ENCODE measurements at regions not wholly inside any gene's neighbourhood (a gene's known extent, or its start where the extent isn't known, plus 50 kb on each side); places are given as distances from the start of the nearest gene placed in this dataset.

DNA sequence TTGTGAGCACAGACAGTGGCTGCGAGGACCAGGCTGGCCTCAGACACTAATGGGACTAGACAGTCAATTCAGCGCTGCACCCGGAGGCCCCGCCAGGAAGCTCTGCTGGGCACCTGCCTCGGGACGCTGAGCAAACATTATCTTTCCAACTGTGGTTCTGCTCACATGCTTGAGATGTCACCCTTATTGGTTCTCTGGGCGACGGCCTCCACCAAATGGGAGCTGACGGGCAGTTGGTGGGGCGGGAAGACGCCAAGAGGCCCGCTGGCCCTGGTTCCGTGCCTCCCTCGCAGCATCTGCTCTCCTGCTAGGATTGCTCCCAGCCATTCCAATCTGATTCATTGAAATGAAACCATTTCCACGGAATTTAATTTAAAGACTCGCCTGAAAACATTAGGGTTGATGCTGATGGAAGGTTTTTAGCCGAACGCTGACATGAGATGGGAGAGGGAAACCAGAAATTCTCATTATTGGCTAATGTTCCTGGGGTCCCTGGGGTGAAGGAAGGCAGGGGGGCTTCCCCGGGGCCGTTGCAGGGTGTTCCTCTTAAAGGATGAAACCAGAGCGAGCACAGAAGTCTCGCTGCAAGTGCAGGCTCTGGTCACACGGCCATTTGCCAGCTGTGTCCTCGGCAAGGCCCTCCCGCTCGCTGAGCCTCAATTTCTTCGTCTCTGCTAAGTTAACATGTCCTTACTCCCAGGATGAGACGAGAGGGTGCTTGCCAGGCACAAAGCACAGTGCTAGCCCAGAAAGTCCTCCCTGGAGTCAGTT lies 512.2 kb downstream of the NPHP4 start:
- DNase-seq (ENCODE audit: low read depth in 2 of 2, low spot score in 1 of 2) = no peak

DNA sequence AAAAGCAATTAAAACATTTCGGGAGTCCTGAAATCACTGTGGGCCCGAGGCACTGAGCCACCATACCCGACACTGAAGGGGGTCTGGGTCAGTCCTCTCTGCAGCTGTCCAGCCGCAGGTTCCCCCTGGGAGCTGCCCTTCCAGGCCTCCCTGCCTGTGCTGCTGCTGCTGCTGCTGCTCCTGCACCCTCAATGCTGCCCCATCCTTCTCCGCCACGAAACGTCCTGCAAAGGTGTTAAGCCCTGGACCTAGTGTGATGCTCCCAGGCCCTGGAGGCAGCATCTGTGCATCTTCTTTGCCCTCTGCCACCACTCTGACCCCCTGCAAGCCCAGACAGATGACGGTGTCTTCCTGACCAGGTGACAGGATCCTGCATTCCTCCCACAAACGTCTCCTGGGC lies 513.3 kb downstream of the NPHP4 start:
- no peak for DNase-seq (ENCODE audit: low read depth in 2 of 2, low spot score in 1 of 2)

DNA sequence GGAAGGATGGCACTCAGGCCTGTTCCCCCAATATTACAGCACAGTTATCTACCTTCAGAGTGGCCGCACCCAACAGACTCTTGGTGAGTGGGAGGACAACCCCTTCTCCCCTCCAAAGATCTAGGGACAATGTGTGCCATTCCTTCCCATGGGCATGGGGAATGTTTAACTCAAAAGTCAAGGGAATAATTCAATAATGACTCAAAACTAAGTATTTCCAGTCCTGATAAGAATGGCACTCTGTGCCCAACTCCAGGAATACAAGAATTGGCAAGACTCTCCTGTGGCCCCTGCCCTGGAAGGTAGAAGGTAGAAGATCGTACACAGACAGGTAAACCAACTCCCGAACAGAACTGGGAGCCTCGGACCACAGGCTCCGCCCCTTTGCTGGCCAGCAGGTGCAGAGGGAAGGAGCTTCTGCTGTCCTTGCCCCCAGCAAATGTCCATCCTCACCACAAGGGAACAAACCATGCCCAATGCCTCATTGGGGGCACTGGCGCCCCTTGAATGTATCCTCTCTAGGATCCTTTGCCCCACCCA lies 514.0 kb downstream of the NPHP4 start:
- DNase-seq (ENCODE audit: low read depth in 2 of 2, low spot score in 1 of 2) = no peak

DNA sequence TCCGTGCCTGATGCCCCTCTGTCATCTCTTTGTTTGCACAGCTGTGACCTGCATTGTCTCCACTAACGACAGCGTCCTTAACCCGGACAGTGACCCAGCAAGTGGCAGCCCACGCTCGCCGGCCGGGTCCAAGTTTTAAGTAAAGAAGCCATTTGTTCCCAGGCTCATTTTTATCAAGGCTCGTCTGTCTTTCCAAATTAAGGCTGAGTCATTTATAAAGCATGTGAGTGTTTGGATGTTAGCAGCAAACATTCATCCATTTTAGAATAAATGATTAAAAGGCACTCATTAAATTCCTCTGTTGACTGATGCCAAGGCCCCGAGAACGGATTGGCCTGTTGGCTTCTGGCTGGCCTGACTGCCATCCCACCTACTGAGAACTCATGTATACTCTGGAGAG lies 514.5 kb downstream of the NPHP4 start:
- no peak for DNase-seq (ENCODE audit: low read depth in 2 of 2, low spot score in 1 of 2)

DNA sequence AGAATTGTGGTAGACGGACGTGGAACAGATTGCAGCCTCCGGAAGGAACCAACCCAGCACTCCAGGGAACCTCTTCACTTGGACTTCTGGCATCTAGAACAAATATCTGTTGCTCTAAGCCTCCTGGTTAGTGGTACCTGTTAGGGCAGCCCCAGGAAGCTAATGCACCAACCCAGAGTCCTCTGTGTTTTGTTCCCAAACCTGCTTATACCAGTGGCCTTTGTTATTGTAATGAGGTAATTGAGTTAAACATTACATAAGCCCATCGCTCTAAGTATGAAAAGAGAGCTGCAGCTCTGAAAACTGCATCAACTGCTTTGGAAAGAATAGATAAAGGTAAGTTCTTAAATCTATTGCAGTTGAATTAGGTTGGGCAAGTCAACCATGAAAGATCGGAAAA lies 516.7 kb downstream of the NPHP4 start:
- DNase-seq (ENCODE audit: low read depth in 2 of 2, low spot score in 1 of 2) = no peak

DNA sequence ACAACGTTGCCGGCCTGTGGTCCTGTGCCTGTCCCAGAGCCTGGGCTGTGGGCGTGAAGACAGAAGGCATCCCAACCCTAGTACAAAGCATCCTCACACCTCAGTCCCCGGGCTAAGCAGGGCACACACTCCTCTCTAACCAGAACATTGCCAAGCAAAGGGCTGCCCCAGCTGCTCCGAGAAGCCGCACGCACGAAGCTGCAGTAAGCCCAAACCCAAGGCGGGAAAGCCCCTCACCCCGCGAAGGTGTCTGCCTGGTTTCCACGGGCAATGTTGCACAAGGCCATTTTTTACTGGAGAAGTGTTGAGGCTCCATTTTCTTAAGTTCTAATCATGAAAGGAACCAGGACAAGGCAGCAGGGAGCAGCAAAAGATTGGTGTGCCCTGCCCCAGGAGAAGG lies 519.0 kb downstream of the NPHP4 start:
- DNase-seq (ENCODE audit: low read depth in 2 of 2, low spot score in 1 of 2) = no peak

DNA sequence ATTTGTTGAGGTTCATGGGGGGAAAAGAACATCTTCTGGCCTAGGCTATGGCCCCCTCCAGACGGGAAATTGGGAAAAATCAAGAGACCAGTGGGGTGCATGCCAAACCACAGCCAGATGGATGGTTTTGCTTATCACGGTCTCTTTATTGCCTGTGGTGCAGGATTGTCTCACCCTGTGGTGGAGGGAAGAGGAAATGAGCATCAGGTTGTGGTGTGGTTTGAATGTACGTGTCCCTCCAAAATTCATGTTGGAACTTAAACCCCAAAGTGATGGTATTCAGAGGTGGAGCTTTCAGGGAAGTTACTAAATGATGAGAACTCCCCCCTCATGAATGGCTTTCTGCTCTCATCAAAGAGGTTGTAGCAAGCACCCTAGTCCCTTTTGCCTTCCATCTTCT lies 525.7 kb downstream of the NPHP4 start:
- no peak for DNase-seq (ENCODE audit: low read depth in 2 of 2, low spot score in 1 of 2)

DNA sequence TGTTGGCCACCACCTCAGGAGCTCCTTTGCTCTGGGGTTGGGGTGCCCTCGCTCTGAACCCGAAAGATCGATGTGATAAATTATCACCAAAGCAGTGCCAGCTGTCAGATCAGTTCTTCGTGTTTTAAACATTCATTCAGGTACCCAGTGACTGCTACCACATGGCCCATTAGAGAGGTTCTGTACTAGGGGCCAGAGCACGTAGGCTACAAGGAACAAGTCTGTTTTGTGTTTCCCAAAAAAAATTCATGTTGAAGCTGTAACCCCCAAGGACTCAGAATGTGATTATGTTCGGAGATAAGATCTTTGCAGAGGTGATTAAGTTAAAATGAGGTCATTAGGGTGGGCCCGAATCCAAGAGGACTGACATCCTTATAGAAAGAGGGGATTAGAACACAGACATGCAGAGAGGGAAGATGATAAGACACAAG lies 526.9 kb downstream of the NPHP4 start:
- no peak for DNase-seq (ENCODE audit: low read depth in 2 of 2, low spot score in 1 of 2)

DNA sequence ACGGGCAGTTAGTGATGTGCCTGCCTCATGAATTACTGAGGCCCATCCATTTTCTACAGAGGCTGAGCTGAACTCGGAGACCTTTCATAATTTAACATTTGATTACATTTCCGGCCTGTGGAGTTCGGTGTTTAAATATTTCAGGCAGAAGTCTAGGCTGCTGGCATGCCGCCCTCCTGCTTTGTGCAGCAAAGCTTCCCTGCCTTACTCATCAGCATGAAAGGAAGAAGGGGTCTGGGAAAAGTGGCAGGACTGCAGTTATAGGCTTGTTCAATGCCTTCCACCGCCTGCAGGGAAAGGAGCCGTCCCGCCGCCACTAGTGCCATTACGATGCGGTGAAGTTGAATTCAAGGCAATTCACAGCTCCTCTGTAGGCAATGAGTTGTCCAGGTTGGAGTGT lies 527.9 kb downstream of the NPHP4 start:
- DNase-seq (ENCODE audit: low read depth in 2 of 2, low spot score in 1 of 2) = no peak

DNA sequence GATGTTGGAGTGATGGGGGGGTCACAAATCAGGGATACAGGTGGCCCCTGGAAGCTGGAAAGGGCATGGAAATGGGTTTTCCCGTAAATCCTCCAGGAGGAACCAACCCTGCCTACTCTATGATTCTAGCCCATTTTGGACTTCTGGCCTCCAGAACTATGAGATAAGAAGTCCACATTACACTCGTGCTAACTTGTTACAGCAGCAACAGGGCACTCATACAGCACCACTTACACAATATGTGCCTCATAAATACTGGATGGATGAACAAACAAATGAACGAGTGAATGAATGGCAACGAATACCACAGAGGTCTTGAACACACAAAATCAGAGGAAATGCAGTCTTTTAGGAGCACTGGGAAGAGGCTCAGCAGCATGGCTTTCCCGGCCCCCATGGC lies 531.3 kb downstream of the NPHP4 start:
- no peak for DNase-seq (ENCODE audit: low read depth in 2 of 2, low spot score in 1 of 2)

DNA sequence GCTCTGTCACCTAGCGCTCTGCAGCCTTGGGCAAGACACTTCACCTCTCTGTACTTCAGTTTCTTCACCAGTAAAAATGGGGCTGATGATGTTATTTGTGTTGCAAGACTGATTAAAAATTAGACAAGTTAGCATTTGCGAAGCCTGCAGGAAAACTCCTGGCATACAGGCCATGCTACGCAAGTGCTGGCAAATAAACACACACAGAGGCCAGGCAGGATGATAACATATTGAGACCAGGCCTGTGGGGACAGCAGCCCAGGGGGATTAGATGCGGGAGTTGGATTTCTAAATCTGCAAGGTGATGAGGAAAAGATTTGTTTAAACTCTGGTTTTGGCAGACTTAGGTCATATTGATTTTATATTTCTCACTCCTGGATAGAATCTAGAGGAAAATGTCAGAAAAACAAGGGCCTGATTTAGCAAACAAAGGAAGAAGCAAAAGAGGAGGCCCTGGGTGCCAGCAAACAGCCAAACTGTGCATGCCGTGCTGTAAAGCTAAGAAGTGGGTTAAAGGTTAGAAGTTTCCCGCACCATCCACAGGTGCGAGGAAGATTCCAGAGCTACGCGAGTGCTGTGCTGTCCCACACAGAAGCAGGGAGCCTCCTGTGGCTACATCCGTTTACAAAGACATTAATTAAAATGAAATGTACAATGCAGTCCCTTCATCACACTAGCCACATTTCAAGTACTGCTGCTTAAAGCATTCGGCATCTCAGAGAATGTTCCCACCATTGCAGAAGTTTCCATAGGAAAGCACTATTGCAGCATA lies 532.2 kb downstream of the NPHP4 start:
- no peak for DNase-seq (ENCODE audit: low read depth in 2 of 2, low spot score in 1 of 2)

DNA sequence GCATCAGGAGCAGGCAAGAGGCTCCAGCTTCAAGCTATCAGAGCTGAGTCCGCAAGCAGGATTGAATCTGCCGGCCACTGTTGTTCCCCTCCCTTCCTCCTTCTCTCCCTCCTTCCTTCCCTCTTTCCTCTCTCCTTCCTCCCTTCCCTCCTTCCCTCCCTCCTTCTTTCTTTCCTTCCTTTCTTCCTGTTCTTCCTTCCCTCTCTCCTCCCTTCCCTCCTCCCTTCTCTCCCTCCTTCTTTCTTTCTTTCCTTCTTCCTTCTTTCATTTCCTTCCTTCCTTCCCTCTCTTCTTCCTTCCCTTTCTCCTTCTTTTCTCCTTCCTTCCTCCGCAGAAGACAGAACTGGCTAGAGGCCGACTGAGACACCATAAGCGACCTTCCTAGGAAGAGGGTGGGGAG lies 534.0 kb downstream of the NPHP4 start:
- no peak for DNase-seq (ENCODE audit: low read depth in 2 of 2, low spot score in 1 of 2)

DNA sequence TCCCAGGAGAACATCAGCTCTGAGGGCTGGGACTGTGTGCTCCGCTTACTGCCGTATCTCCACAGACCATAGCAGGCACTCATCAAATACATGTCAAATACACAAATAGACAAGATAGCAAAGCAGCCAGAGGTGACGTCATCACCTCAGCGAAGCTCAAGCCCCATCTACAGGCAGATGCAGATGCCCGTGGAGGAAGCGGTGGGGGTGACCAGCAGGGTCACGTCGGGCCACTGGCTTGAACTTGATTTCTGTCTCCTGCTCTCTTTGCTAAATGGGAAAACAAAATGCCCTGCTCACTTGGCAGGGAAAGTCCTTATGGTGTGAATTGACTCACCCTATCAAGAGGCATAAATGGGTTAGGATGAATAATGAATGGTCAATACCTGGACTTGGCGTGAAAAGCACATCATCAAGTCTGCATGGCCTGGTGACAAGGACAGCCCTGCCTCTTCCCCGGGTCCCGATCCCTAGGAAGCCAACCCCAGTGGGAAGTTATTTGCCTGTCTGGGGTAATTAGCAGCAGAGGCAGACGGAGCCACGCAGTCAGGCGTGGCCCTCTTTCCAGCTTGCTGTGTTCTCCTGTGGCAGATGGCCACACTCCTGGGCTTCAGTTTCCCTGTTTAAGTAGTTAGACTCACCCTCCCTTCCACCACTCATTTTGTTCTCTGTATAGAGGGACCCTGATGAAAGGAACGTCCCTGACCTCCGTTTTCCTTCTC lies 536.0 kb downstream of the NPHP4 start:
- DNase-seq (ENCODE audit: low read depth in 2 of 2, low spot score in 1 of 2) = no peak

DNA sequence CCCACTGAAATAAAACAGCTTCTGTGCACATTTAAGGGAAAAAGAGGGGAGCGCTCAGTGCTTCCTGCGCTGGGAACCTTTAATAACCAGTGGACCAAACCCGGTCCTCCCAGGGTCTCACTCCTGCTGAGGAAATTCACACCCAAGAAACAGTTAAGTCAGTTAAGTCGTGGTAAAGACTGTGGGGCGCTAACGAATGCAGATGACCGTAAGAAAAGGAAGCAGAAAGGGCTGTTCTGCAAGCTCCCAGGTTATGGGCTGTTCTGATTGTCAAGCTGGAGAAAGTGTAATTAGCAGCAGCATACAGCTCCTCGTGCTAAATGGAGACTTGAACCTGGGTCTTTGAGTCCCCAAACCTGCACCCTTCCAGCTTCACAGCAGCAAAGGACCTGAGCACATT lies 536.6 kb downstream of the NPHP4 start:
- no peak for DNase-seq (ENCODE audit: low read depth in 2 of 2, low spot score in 1 of 2)

DNA sequence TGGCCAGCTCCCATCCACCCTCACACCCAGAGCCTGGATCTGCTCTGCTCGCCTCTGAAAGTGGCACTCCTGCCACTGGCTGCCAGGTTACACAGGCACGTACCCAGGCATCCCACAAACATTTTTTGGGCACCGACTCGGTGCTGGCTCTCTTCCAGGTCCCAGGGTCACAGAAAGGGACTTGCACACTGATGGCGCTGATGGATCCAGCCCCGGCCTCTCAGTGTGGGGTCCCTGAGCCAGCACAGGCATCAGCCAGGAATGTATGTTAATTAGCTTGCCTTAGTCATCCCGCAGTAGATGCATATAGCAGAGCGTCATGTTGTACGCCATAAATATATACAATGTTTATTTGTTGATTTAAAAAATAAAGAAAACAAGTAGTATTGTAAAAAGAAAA lies 537.2 kb downstream of the NPHP4 start:
- no peak for DNase-seq (ENCODE audit: low read depth in 2 of 2, low spot score in 1 of 2)

DNA sequence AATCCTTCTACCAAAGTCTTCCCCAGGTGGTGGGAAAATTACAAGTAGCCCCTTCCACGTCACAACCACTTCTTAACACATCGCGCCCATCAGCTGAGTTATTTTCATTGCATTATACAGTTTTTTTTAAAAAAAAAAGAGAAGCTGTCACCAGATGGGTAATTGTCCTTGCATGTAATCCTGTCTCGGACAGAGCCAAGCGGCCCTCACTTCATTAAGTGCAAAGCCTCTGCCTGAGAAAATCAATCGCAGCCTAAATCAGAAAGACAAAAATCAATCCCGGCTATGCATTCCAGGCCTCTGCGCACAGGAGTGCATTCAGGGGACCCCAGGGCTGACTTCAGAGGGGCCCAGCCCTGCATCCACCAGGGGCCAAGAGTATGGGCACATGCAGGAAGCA lies 538.9 kb downstream of the NPHP4 start:
- DNase-seq (ENCODE audit: low read depth in 2 of 2, low spot score in 1 of 2) = no peak

DNA sequence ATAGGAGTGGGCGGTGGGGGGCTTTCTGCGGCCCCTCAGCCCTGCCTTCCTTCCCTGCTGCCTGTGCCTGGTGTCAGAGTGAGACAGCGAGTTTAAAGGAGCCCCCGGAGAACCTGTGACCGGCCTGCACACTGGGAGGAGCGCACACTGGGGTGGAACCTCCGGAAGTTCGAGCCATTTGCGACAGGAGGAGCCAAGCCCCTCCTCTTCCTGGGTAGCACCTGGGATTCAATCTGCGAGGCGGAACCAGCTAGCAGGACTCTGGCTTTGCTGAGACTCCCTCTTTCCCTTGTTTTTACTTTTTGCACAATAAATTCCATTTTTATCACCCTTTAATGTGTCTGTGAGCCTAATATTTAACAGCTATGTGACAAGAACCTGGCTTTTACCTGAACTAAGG lies 540.6 kb downstream of the NPHP4 start:
- DNase-seq (ENCODE audit: low read depth in 2 of 2, low spot score in 1 of 2) = no peak

DNA sequence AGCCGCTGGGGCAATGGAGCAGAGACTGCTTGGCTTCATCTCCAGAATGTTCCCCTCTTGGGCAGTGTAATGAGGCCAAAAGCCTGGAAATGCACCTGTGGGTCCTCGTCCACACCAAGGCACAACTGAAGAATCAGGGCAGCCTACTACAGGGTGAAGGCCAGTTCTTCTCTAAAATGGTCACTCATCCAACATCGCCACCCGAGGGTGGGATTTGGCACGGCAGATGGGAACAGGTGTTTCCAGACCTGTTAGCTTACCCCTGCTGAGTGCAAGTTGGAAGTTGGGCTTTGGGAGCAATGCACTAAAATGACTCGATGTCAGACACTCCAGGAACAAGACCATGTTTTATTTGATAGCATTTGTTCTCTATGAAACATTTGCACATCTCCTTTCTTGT lies 543.7 kb downstream of the NPHP4 start:
- no peak for DNase-seq (ENCODE audit: low read depth in 2 of 2, low spot score in 1 of 2)

DNA sequence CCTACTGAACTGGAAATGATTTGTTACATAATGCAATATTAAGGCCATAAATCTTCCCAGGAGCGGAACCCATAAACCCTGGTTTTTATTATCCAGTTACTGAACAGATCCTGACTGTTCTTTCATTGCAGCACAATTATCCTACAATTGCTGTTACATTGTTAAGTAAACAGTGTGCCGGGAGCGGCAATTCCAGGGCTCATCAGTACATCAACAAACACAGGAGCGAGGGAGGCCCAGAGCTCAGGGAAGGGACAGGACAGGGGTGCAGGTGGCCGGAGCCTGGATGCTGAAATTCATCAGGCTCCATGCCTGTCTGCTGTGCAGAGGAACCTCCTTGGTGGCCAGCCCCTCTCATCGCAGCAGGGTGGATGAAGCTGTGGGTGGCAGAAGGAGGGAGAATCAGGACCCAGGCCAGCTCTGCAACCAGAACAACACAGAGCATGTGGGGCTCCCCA lies 544.7 kb downstream of the NPHP4 start:
- DNase-seq (ENCODE audit: low read depth in 2 of 2, low spot score in 1 of 2) = no peak

DNA sequence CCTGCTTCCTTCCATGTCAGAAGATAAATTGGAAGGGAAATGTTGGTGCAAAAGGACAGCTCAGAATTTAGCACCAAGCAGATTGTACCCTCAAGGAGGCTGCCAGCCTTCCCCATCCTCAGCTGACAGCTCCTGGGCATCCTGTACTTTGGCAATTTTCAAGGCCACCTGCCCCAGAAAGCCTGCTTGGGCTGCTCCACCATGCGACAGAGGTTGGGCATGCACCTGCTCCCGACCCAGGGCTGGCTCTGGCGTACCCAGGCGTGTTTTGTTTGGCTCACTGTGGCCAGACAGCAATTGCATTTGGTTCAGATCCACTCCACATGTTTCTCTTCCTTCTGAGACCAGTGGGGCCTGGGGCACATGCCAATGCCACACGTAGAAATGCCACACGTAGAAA lies 547.8 kb downstream of the NPHP4 start:
- no peak for DNase-seq (ENCODE audit: low read depth in 2 of 2, low spot score in 1 of 2)

DNA sequence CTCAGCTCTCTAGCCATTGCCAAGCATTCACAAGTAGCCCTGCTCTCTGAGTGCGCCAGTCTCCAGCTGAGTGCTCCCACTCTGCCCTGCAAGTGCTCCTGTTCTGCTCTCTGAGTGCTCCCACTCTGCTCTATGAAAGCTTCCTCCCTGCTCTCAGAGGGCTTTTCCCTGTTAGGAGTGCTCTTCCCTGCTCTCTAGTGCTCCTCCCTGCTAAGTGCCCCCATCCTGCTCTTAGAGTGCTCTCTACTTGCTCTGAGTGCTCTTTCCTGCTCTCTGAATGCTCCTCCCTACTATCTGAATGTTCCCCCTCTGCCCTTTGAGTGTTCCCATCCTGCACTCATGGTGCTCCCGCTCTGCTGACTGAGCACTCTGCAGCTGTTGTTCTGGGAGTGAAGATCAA lies 555.4 kb downstream of the NPHP4 start:
- DNase-seq (ENCODE audit: low read depth in 2 of 2, low spot score in 1 of 2) = no peak

DNA sequence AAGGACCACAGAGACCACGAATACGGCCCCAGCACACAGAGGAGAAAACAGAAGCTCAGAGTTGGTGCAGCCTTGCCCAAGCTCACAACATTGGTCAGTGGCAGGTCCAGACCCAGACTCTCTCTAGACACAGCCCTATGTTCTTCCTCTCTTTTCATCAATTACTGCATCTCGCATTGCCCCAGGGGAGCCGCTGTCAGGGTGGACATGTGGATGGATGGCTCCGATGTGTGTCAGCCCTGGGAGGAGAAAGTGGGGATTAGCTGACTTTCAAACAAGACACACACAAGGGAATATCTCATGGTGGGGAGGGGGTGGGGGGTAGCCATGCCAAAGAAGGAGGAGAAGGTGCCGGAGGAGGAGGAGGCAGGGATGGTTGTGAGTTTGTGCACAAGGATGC lies 556.8 kb downstream of the NPHP4 start:
- no peak for DNase-seq (ENCODE audit: low read depth in 2 of 2, low spot score in 1 of 2)

All from stimulated activated CD8-positive, alpha-beta memory T cell treated with anti-CD3 and anti-CD28 coated beads, Interleukin-4, amount 100 ng/mL, for 4 hours (primary cell).